C4-2B (cell line): ENCODE measurements at regions not wholly inside any gene's neighbourhood (a gene's known extent, or its start where the extent isn't known, plus 50 kb on each side); places are given as distances from the start of the nearest gene placed in this dataset.
A peak's percentile ranks its signal among the peaks of the same experiment; 100 is the strongest.
"Not testable (repeated sequence)": the region's sequence is repeated elsewhere in the genome, so short reads cannot be mapped to it uniquely, and the experiment has no call there.

Source experiments
- H3K27ac ChIP-seq: fragments of 450-650 bp; 2 replicates; pipeline ENCODE4 v1.5.1; 2017
- CTCF ChIP-seq: fragments of 450-650 bp; conservative IDR thresholded peaks from 2 replicates; pipeline ENCODE4 v1.5.1; 2017; ENCODE audit warnings: mild to moderate bottlenecking
- ZFX ChIP-seq: fragments of 450-650 bp; IDR thresholded peaks from 2 replicates; pipeline ENCODE4 v1.6.1; 2017

- peak overlapping the region; percentile 27; the same call in 1 of the 2 replicates for H3K27ac ChIP-seq
Measured at GRCh38 chr7:65699715-65700356, 173.0 kb upstream of the VKORC1L1 start.

GRCh38 chr7:65719123-65719798 lies 153.6 kb upstream of the VKORC1L1 start:
- H3K27ac ChIP-seq: not testable (repeated sequence)

GRCh38 chr7:65722361-65722792 lies 150.5 kb upstream of the VKORC1L1 start:
- H3K27ac ChIP-seq: no peak overlapping the region
- TF ChIP-seq ZFX (no peak), CTCF (peak; percentile 73)

- H3K27ac ChIP-seq: not testable (repeated sequence)
Measured at GRCh38 chr7:65727182-65727581, 145.7 kb upstream of the VKORC1L1 start.

GRCh38 chr7:65731129-65731528 lies 141.7 kb upstream of the VKORC1L1 start:
- TF ChIP-seq CTCF: no peak
- no peak for TF ChIP-seq ZFX
- no peak overlapping the region for H3K27ac ChIP-seq

GRCh38 chr7:65731562-65732035 lies 141.3 kb upstream of the VKORC1L1 start:
- TF ChIP-seq ZFX: no peak
- TF ChIP-seq CTCF: no peak
- no peak overlapping the region for H3K27ac ChIP-seq

GRCh38 chr7:65744406-65744805 lies 128.5 kb upstream of the VKORC1L1 start:
- TF ChIP-seq CTCF (no peak), ZFX (no peak)

GRCh38 chr7:65746398-65746669 lies 126.5 kb upstream of the VKORC1L1 start:
- H3K27ac ChIP-seq: no peak overlapping the region; the same call in 1 of the 2 replicates

More at GRCh38 chr7:65744406-65744805, 128.5 kb upstream of the VKORC1L1 start:
- H3K27ac ChIP-seq: no peak overlapping the region

More at GRCh38 chr7:65746398-65746669, 126.5 kb upstream of the VKORC1L1 start:
- TF ChIP-seq CTCF (no peak), ZFX (no peak)
